Neural crest cell (in vitro differentiated cells): ENCODE measurements at regions not wholly inside any gene's neighbourhood (a gene's known extent, or its start where the extent isn't known, plus 50 kb on each side); places are given as distances from the start of the nearest gene placed in this dataset.

Experiments
- DNase-seq: peaks from one replicate; pipeline ENCODE4 v3.0.0; 2021; ENCODE audit warnings: low read depth, mixed read lengths, low spot score
- H3K27ac Mint-ChIP-seq: one replicate; pipeline ENCODE4 v1.8.0; 2021; ENCODE audit warnings: mild to moderate bottlenecking, mixed read lengths; ENCODE audit not compliant: unreplicated experiment
- H3K27me3 Mint-ChIP-seq: 2 replicates; pipeline ENCODE4 v1.8.0; 2021; ENCODE audit warnings: low read depth, mild to moderate bottlenecking, mixed read lengths
- H3K36me3 Mint-ChIP-seq: 2 replicates; pipeline ENCODE4 v1.8.0; 2021; ENCODE audit warnings: low read depth, mild to moderate bottlenecking, mixed read lengths
- H3K4me1 Mint-ChIP-seq: 2 replicates; pipeline ENCODE4 v1.8.0; 2021; ENCODE audit warnings: mixed read lengths
- H3K4me3 Mint-ChIP-seq: one replicate; pipeline ENCODE4 v1.8.0; 2021; ENCODE audit warnings: mild to moderate bottlenecking, mixed read lengths
- H3K9me3 Mint-ChIP-seq: 2 replicates; pipeline ENCODE4 v1.8.0; 2021; ENCODE audit warnings: mixed read lengths
- TF ChIP-seq, protein P1 (sequence below): fragments of 200-600 bp; sonication (generic); conservative IDR thresholded peaks from 2 replicates; pipeline ENCODE4 v1.5.0; 2021; ENCODE audit warnings: antibody characterized with exemption, mild to moderate bottlenecking

DNA sequence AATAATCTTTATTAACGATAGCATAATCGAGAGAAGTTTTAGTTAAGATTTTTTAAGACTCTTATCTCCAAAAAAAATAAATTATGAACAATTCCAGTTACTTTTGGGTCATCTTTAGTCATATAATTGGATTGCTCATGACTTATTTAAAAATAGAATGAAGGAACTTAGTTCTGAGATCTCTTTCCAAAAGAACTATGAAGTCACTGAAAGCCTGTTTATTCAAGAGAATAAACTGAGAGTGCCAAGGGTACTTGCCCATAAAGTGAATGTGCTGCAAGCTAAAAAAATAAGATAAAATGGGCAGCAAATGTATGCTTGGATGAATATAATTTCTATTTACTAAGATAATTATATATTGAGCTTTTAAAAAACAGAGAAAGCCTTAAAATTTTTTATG lies 176.5 kb upstream of the PLSCR5 start:
- Mint-ChIP-seq H3K9me3 (no peaks in the 10 kb centered on the region), H3K27me3 (no peaks in the 10 kb centered on the region), H3K27ac (no peak overlapping the region), H3K4me3 (no peak overlapping the region), H3K4me1 (no peaks in the 10 kb centered on the region), H3K36me3 (no peaks in the 10 kb centered on the region)
- TF ChIP-seq, protein P1, sequence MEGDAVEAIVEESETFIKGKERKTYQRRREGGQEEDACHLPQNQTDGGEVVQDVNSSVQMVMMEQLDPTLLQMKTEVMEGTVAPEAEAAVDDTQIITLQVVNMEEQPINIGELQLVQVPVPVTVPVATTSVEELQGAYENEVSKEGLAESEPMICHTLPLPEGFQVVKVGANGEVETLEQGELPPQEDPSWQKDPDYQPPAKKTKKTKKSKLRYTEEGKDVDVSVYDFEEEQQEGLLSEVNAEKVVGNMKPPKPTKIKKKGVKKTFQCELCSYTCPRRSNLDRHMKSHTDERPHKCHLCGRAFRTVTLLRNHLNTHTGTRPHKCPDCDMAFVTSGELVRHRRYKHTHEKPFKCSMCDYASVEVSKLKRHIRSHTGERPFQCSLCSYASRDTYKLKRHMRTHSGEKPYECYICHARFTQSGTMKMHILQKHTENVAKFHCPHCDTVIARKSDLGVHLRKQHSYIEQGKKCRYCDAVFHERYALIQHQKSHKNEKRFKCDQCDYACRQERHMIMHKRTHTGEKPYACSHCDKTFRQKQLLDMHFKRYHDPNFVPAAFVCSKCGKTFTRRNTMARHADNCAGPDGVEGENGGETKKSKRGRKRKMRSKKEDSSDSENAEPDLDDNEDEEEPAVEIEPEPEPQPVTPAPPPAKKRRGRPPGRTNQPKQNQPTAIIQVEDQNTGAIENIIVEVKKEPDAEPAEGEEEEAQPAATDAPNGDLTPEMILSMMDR: no peak
- no peak for DNase-seq

GRCh38 chr3:146781059-146781458 lies 175.9 kb upstream of the PLSCR5 start:
- no peak overlapping the region for H3K27ac Mint-ChIP-seq

DNA sequence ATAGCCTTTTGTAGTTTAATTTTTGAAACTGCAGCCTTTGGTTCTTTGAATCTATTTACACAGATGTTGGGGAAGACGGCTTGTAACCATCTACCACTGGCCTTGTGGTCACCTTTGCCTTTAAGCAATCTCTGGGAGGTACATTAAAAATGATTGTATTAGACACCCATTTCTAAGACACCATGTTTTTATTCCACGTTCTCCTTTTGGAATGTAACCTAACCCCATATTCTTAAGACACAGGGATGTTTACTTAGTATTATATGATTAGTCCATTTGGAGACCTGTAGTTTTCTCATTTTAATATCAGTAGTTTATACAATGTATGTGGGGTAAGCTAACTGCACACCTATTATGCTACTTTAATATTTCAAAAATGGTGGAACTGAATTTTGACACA lies 175.1 kb upstream of the PLSCR5 start:
- TF ChIP-seq, protein P1: no peak
- Mint-ChIP-seq H3K27ac (no peak overlapping the region), H3K27me3 (no peaks in the 10 kb centered on the region), H3K9me3 (no peaks in the 10 kb centered on the region), H3K4me3 (no peak overlapping the region), H3K36me3 (no peaks in the 10 kb centered on the region), H3K4me1 (no peaks in the 10 kb centered on the region)
- DNase-seq: no peak

More at GRCh38 chr3:146781059-146781458, 175.9 kb upstream of the PLSCR5 start:
- Mint-ChIP-seq H3K4me3 (no peak overlapping the region), H3K9me3 (no peaks in the 10 kb centered on the region), H3K4me1 (no peaks in the 10 kb centered on the region), H3K27me3 (no peaks in the 10 kb centered on the region), H3K36me3 (no peaks in the 10 kb centered on the region)
- no peak for DNase-seq
- TF ChIP-seq, protein P1: no peak

DNA sequence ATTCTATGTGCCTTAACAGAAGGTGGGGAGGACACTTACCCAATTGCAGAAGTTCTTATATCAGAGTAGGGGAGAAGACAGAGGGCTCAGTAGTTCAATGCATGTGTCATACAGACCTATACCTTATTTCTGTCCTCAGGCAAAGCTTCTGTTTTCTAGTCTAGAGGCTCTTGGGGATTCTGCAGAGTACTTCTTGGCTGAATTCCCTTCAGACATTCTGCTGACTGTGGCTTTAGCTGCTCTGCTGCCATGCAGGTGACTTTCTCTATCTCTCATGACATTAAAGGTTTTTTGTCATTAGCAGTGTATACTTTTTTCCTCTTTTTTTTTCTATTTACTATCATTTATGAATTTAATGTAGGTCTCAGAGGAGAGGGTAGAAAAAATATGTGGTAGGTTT lies 172.8 kb upstream of the PLSCR5 start:
- Mint-ChIP-seq H3K9me3 (no peaks in the 10 kb centered on the region), H3K4me3 (no peak overlapping the region), H3K27ac (no peak overlapping the region), H3K27me3 (no peaks in the 10 kb centered on the region), H3K4me1 (no peaks in the 10 kb centered on the region), H3K36me3 (no peaks in the 10 kb centered on the region)
- DNase-seq: no peak
- TF ChIP-seq, protein P1: no peak

DNA sequence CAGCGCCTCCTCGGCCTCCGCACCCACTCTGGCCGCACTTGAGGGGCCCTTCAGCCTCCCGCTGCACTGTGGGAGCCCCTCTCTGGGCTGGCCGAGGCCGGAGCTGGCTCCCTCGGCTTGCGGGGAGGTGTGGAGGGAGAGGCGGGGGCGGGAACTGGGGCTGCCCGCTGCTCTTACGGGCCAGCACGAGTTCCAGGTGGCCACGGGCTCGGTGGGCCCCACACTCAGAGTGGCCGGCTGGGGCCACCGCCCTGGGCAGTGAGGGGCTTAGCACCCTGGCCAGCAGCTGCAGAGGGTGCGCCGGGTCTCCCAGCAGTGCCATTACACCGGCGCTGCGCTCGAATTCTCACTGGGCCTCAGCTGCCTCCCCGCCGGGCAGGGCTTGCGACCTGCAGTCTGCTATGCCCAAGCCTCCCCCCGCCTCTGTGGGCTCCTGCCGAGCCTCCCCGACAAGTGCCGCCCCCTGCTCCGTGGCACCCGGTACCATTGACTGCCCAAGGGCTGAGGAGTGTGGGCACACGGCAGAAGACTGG lies 167.1 kb upstream of the PLSCR5 start:
- H3K36me3 Mint-ChIP-seq: peaks cover 2% of the 10 kb centered on the region
- no peaks in the 10 kb centered on the region for H3K27me3 Mint-ChIP-seq
- no peak for DNase-seq
- no peak overlapping the region for H3K27ac Mint-ChIP-seq
- TF ChIP-seq, protein P1: no peak
- peaks cover 4% of the 10 kb centered on the region for H3K4me1 Mint-ChIP-seq
- H3K9me3 Mint-ChIP-seq: peaks cover 2% of the 10 kb centered on the region
- H3K4me3 Mint-ChIP-seq: no peak overlapping the region
